ENCODE measurements at regions not wholly inside any gene's neighbourhood (a gene's known extent, or its start where the extent isn't known, plus 50 kb on each side); places are given as distances from the start of the nearest gene placed in this dataset.

DNA sequence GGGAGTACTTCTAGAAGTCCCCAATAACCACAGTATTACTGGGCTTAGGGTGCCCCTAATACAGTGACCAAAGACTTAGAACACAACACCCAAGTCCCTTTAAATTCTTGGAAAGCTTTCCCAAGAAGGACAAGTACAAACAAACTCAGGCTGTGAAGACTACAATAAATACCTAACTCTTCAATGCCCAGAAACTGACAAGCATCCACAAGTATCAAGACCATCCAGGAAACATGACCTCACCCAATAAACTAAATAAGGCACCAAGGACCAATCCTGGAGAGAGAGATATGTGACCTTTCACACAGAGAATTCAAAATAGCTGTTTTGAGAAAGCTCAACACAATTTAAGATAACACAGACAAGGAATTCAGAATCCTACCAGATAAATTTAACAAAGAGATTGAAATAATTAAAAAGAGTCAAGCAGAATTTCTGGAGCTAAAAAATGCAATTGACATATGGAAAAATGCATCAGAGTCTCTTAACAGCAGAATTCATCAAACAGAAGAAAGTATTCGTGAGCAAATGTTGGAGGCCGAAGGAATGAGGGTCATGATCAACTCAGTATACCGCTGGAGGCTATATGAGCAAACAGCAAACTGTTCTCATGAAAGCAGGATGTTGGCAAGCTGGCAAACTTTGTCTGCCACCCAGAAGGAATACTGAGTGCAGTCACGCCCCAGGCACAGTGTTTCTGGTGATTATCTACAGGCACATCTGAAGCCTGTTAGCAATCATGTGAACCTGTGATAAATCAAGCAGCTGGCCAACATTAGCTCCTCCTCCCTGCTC is 87.0 kb upstream of the NECTIN3 start (continued):
- TF ChIP-seq RNF2 (IDR thresholded peaks at IDR 0.05) (no peak), TEAD2 (tag; IDR thresholded peaks at IDR 0.05) (no peak), RAD21 (CRISPR knock-in tag; conservative IDR thresholded peaks at IDR 0.05 in 1 of 2, IDR thresholded peaks at IDR 0.05 in 1 of 2) (no peak), MAFF (IDR thresholded peaks at IDR 0.05; ENCODE audit: low read length) (no peak), EGR1 (conservative IDR thresholded peaks at IDR 0.05) (no peak), GTF2E2 (tag; IDR thresholded peaks at IDR 0.05) (no peak), CREB1 (IDR thresholded peaks at IDR 0.05) (no peak), CREB1 (CRISPR knock-in tag; IDR thresholded peaks at IDR 0.05) (no peak), CXXC5 (CRISPR knock-in tag; IDR thresholded peaks at IDR 0.05) (no peak), NCOA6 (IDR thresholded peaks at IDR 0.05) (no peak)

- Histone ChIP-seq H3K4me2 (ENCODE audit: insufficient read depth, low read length) (no peak overlapping the region), H4K20me1 (replicated peaks; ENCODE audit: control insufficient read depth, insufficient read depth, low read length) (no peaks in the 10 kb centered on the region), H3K9ac (ENCODE audit: insufficient read depth in 1 of 2, low read depth in 2 of 2, low read length in 2 of 2) (no peak overlapping the region), H3K4me3 (no peak overlapping the region), H2AFZ (ENCODE audit: low read depth, low read length) (no peak overlapping the region), H3K9me1 (ENCODE audit: control insufficient read depth, insufficient read depth, low read length) (no peaks in the 10 kb centered on the region), H3K79me2 (ENCODE audit: control insufficient read depth, insufficient read depth, low read length) (no peaks in the 10 kb centered on the region), H3K4me1 (replicated peaks in 1 of 2; ENCODE audit: control insufficient read depth in 2 of 2, insufficient read depth in 2 of 2, low read length in 2 of 2) (no peaks in the 10 kb centered on the region), H3K27me3 (ENCODE audit: control insufficient read depth in 2 of 2, insufficient read depth in 2 of 2, low read length in 2 of 2) (no peaks in the 10 kb centered on the region), H3K36me3 (ENCODE audit: control insufficient read depth, insufficient read depth, low read length) (no peaks in the 10 kb centered on the region), H3K27ac (ENCODE audit: extremely low read depth, low read depth, low read length) (no peak overlapping the region), H3K9me3 (replicated peaks; ENCODE audit: control insufficient read depth, insufficient read depth, low read depth, low read length) (no peaks in the 10 kb centered on the region)
- BruUV-seq (replicated peaks), result no TSS peak
- WGBS (ENCODE audit: insufficient coverage, low coverage, missing lambda C conversion rate), result 2% methylated on average over 5 of the region's 5 CpGs
- DNase-seq (ENCODE audit: extremely low read depth in 1 of 4, low spot score in 3 of 4), result no peak
- ChIA-PET CTCF (ENCODE audit: low intra/inter-chr PET ratio) (no interaction called here), POLR2A (no interaction called here)
- in situ Hi-C loops (cut with MboI) (no loop called here), intact Hi-C loops (cut with micrococcal nuclease) (no loop called here)
- ATAC-seq, result no peak
- FAIRE-seq, result no peak
- TF ChIP-seq ZNF316 (IDR thresholded peaks at IDR 0.05) (peak; percentile 25; the same call in 1 of the 2 replicates), GATAD2B (IDR thresholded peaks at IDR 0.05; ENCODE audit: borderline replicate concordance) (no peak)
Observed at GRCh38 chr3:110989446-110989845, 82.2 kb upstream of the NECTIN3 start.

Measured in K562 (cell line).